Mesothelial cell of epicardium (in vitro differentiated cells): ENCODE measurements at regions not wholly inside any gene's neighbourhood (a gene's known extent, or its start where the extent isn't known, plus 50 kb on each side); places are given as distances from the start of the nearest gene placed in this dataset.

Experiments
- DNase-seq, 2 experiments: peaks; one replicate each; pipeline ENCODE4 v3.0.0; 2021; ENCODE audit warnings: low spot score in 2 of 2; ENCODE audit not compliant: unreplicated experiment in 2 of 2
- H3K27ac Mint-ChIP-seq: 2 replicates; pipeline ENCODE4 v1.8.0; 2021; ENCODE audit warnings: mixed read lengths
- H3K27me3 Mint-ChIP-seq: 2 replicates; pipeline ENCODE4 v1.8.0; 2021; ENCODE audit warnings: low read depth, mixed read lengths
- H3K36me3 Mint-ChIP-seq: 2 replicates; pipeline ENCODE4 v1.8.0; 2021; ENCODE audit warnings: mixed read lengths
- H3K4me1 Mint-ChIP-seq: 2 replicates; pipeline ENCODE4 v1.8.0; 2021; ENCODE audit warnings: mixed read lengths
- H3K4me3 Mint-ChIP-seq: 2 replicates; pipeline ENCODE4 v1.8.0; 2021; ENCODE audit warnings: mild to moderate bottlenecking, moderate library complexity, mixed read lengths
- H3K9me3 Mint-ChIP-seq: 2 replicates; pipeline ENCODE4 v1.8.0; 2021; ENCODE audit warnings: mixed read lengths
- CTCF ChIP-seq: fragments of 200-600 bp; sonication (generic); IDR thresholded peaks from one replicate; pipeline ENCODE4 v1.5.0; 2021; ENCODE audit warnings: antibody characterized with exemption; ENCODE audit not compliant: unreplicated experiment

GRCh38 chr10:94065787-94066186, 72.1 kb downstream of the PLCE1 start:
- DNase-seq: no peak
- Mint-ChIP-seq H3K27ac (no peak overlapping the region), H3K27me3 (peaks cover 37% of the 10 kb centered on the region), H3K36me3 (no peaks in the 10 kb centered on the region), H3K4me3 (no peak overlapping the region), H3K9me3 (no peaks in the 10 kb centered on the region), H3K4me1 (peaks cover 9% of the 10 kb centered on the region)
- TF ChIP-seq CTCF: no peak

- no peak for TF ChIP-seq CTCF
- Mint-ChIP-seq H3K27ac (no peak overlapping the region), H3K36me3 (no peaks in the 10 kb centered on the region), H3K4me1 (peaks cover 9% of the 10 kb centered on the region), H3K9me3 (no peaks in the 10 kb centered on the region), H3K27me3 (peaks cover 37% of the 10 kb centered on the region), H3K4me3 (no peak overlapping the region)
- peak in 1 of 2 experiments; percentile 47 for DNase-seq
Observed at GRCh38 chr10:94066411-94066810, 72.7 kb downstream of the PLCE1 start.

GRCh38 chr10:94069884-94070283, 76.2 kb downstream of the PLCE1 start:
- no peak for TF ChIP-seq CTCF
- Mint-ChIP-seq H3K36me3 (no peaks in the 10 kb centered on the region), H3K4me3 (no peak overlapping the region), H3K4me1 (peaks cover 9% of the 10 kb centered on the region), H3K27ac (no peak overlapping the region), H3K9me3 (no peaks in the 10 kb centered on the region), H3K27me3 (peaks cover 35% of the 10 kb centered on the region)
- no peak for DNase-seq

GRCh38 chr10:94074462-94074861, 80.7 kb downstream of the PLCE1 start:
- Mint-ChIP-seq H3K4me3 (no peak overlapping the region), H3K27ac (no peak overlapping the region), H3K36me3 (no peaks in the 10 kb centered on the region), H3K27me3 (peaks cover 22% of the 10 kb centered on the region), H3K4me1 (peaks cover 7% of the 10 kb centered on the region), H3K9me3 (no peaks in the 10 kb centered on the region)
- DNase-seq: no peak
- TF ChIP-seq CTCF: no peak

- Mint-ChIP-seq H3K4me1 (peaks cover 3% of the 10 kb centered on the region), H3K4me3 (no peak overlapping the region), H3K9me3 (no peaks in the 10 kb centered on the region), H3K27ac (no peak overlapping the region), H3K36me3 (no peaks in the 10 kb centered on the region), H3K27me3 (peaks cover 22% of the 10 kb centered on the region)
- DNase-seq: no peak
- no peak for TF ChIP-seq CTCF
Observed at GRCh38 chr10:94075506-94075905, 81.8 kb downstream of the PLCE1 start.

- no peaks in the 10 kb centered on the region for H3K36me3 Mint-ChIP-seq
- no peak for DNase-seq
- no peaks in the 10 kb centered on the region for H3K4me1 Mint-ChIP-seq
Observed at GRCh38 chr10:94076325-94076841, 82.7 kb downstream of the PLCE1 start.

More at GRCh38 chr10:94076325-94076841, 82.7 kb downstream of the PLCE1 start:
- H3K4me3 Mint-ChIP-seq: no peak overlapping the region
- peaks cover 19% of the 10 kb centered on the region for H3K27me3 Mint-ChIP-seq
- peaks cover 7% of the 10 kb centered on the region for H3K9me3 Mint-ChIP-seq
- H3K27ac Mint-ChIP-seq: no peak overlapping the region
- peak; percentile 41 for TF ChIP-seq CTCF
